ENCODE measurements at regions not wholly inside any gene's neighbourhood (a gene's known extent, or its start where the extent isn't known, plus 50 kb on each side); places are given as distances from the start of the nearest gene placed in this dataset.

- TF ChIP-seq CTCF (IDR thresholded peaks at IDR 0.05) (no peak), POLR2A (IDR thresholded peaks at IDR 0.05) (no peak)
Observed at GRCh38 chr9:21711504-21711903, 90.9 kb upstream of the MTAP start.

Data from uterus (tissue), 2 donors.